ENCODE measurements at regions not wholly inside any gene's neighbourhood (a gene's known extent, or its start where the extent isn't known, plus 50 kb on each side); places are given as distances from the start of the nearest gene placed in this dataset.

DNA sequence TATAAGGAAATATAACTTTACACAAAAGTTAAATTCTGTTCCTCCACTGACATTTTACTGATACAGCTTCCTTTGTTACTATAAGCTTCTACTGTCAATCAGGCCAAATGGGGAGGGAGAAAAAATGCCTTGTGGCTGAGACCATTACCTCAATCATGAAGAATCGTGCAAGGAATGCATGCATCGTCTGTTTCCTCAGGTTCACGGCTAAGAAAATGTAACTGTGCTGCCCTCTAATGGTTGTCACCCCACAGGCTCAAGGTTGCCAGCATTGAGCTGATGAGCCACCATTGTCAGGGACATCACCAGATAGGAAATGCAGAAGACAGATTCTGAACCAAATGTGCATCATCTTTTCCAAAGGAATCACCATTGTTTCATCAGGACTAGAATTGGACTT lies 426.9 kb downstream of the CDH2 start:
- TF ChIP-seq, protein P1, sequence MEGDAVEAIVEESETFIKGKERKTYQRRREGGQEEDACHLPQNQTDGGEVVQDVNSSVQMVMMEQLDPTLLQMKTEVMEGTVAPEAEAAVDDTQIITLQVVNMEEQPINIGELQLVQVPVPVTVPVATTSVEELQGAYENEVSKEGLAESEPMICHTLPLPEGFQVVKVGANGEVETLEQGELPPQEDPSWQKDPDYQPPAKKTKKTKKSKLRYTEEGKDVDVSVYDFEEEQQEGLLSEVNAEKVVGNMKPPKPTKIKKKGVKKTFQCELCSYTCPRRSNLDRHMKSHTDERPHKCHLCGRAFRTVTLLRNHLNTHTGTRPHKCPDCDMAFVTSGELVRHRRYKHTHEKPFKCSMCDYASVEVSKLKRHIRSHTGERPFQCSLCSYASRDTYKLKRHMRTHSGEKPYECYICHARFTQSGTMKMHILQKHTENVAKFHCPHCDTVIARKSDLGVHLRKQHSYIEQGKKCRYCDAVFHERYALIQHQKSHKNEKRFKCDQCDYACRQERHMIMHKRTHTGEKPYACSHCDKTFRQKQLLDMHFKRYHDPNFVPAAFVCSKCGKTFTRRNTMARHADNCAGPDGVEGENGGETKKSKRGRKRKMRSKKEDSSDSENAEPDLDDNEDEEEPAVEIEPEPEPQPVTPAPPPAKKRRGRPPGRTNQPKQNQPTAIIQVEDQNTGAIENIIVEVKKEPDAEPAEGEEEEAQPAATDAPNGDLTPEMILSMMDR (IDR thresholded peaks at IDR 0.05): peak in 1 of 4 experiments; percentile 19
- TF ChIP-seq POLR2AphosphoS5 (IDR thresholded peaks at IDR 0.05): no peak
